Neutrophil (primary cell): ENCODE measurements at regions not wholly inside any gene's neighbourhood (a gene's known extent, or its start where the extent isn't known, plus 50 kb on each side); places are given as distances from the start of the nearest gene placed in this dataset.

Experiments
- H3K27ac ChIP-seq: fragments of 200-600 bp; sonication (generic); 2 replicates; pipeline ENCODE4 v1.5.1; 2016; ENCODE audit warnings: mild to moderate bottlenecking, moderate library complexity
- H3K27me3 ChIP-seq: fragments of 200-600 bp; sonication (generic); 2 replicates; pipeline ENCODE4 v1.6.0; 2016; ENCODE audit warnings: mild to moderate bottlenecking
- H3K36me3 ChIP-seq: fragments of 200-600 bp; sonication (generic); 2 replicates; pipeline ENCODE4 v1.5.1; 2017
- H3K4me1 ChIP-seq, 2 experiments: fragments of 200-600 bp in 1 of 2; sonication (generic) in 1 of 2; 1 replicate in 1 of 2; 2 replicates in 1 of 2; pipeline versions ENCODE4 v1.5.1 to v1.6.1; 2013 to 2016; ENCODE audit warnings: low read depth in 1 of 2, low read length in 1 of 2, mild to moderate bottlenecking in 1 of 2, moderate library complexity in 1 of 2; ENCODE audit not compliant: control insufficient read depth in 1 of 2, insufficient read depth in 1 of 2
- H3K4me3 ChIP-seq, 2 experiments: fragments of 200-600 bp in 1 of 2; sonication (generic) in 1 of 2; 1 replicate in 1 of 2; 2 replicates in 1 of 2; pipeline ENCODE4 v1.5.1; 2013 to 2016; ENCODE audit warnings: low read depth in 1 of 2, low read length in 1 of 2, mild to moderate bottlenecking in 1 of 2, moderate library complexity in 1 of 2
- H3K9me3 ChIP-seq: fragments of 200-600 bp; sonication (generic); 2 replicates; pipeline ENCODE4 v1.5.1; 2016
- TF ChIP-seq, protein P1 (sequence below): fragments of 200-600 bp; sonication (generic); IDR thresholded peaks from 2 replicates; pipeline ENCODE4 v1.5.1; 2016; ENCODE audit warnings: antibody characterized with exemption

DNA sequence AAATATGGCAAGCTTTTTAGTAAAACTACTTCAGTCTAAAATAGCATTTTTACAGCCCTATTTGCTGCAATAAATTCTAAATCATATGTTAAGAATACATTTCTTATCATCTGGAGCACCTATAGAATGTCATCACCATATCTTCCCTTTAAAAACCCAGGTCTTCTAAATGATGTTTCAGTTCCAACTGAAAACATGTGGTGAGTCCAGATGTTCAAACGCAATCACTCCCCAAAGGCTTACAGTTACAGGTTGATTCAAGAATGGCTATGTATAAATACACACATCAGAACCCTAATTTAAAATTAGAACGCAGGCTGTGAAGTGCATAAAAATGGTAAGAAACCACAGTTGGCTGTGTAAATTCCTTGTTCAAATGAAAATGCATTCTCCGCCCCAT lies 796.3 kb downstream of the MAT2B start:
- no peaks in the 10 kb centered on the region for H3K4me1 ChIP-seq
- H3K27me3 ChIP-seq, result no peaks in the 10 kb centered on the region
- H3K27ac ChIP-seq, result no peak overlapping the region
- no peaks in the 10 kb centered on the region for H3K36me3 ChIP-seq
- H3K9me3 ChIP-seq, result no peaks in the 10 kb centered on the region
- TF ChIP-seq, protein P1, sequence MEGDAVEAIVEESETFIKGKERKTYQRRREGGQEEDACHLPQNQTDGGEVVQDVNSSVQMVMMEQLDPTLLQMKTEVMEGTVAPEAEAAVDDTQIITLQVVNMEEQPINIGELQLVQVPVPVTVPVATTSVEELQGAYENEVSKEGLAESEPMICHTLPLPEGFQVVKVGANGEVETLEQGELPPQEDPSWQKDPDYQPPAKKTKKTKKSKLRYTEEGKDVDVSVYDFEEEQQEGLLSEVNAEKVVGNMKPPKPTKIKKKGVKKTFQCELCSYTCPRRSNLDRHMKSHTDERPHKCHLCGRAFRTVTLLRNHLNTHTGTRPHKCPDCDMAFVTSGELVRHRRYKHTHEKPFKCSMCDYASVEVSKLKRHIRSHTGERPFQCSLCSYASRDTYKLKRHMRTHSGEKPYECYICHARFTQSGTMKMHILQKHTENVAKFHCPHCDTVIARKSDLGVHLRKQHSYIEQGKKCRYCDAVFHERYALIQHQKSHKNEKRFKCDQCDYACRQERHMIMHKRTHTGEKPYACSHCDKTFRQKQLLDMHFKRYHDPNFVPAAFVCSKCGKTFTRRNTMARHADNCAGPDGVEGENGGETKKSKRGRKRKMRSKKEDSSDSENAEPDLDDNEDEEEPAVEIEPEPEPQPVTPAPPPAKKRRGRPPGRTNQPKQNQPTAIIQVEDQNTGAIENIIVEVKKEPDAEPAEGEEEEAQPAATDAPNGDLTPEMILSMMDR, result no peak
- no peak overlapping the region for H3K4me3 ChIP-seq

DNA sequence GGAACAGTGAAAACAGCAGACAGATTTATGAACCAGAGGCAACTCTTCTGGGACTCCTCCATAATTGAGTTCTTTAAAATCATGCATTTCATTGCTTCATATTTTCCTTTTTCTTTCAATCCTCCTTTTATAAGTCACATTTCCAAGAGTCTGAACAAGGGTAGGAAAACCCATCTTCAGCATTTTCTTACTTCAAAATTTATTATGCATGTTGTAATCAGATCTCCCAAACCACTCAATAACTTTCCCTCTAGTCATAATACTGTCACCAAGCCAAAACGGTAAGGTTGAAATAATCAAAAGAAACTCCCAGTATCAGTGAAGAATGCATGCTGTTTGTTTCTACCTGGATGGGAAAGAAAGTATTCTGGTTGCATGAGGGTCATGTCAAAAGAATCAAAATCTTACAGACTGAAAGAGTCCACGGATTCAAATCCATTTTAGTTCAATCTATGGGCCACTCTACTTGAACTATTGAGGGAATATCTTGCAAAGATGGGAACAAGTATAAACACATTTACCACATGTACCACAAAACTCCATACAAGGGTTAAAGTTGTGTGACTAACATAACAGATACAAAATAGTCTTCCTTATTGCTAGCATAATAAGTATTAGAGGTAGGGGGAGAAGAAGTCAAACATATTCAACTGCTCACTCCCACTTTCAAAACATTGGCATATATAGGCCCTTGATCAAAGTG lies 797.3 kb downstream of the MAT2B start:
- no peak overlapping the region for H3K27ac ChIP-seq
- H3K27me3 ChIP-seq, result no peaks in the 10 kb centered on the region
- no peaks in the 10 kb centered on the region for H3K4me1 ChIP-seq
- no peak overlapping the region for H3K4me3 ChIP-seq
- TF ChIP-seq, protein P1, result no peak
- H3K9me3 ChIP-seq, result no peaks in the 10 kb centered on the region
- H3K36me3 ChIP-seq, result no peaks in the 10 kb centered on the region

DNA sequence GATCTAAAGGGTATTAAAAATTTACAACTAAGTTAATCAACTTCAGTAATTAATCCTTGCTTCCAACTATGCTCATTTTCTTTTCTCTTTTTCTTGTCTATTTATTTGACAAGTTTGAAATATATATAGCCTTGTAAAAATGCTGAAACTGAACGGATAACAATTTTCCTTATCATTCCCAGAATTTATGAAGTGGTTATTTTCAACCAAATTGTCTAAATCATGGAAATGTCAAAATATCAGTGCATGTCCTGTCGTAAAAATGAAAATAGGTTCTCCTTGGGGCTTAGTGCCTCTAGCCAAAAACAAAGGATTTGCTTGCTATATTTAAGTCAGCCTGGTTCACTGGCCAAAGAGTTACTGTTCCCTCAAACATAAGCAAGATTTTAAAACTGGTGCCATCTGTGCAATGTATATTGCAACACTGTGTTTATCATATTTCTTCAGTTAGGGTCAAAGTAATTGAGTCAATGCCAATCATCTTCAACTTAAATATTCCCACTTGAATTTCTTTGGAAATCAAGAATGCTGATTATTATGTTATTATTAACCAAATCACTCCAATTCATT lies 798.3 kb downstream of the MAT2B start:
- no peaks in the 10 kb centered on the region for H3K27me3 ChIP-seq
- H3K9me3 ChIP-seq, result no peaks in the 10 kb centered on the region
- no peaks in the 10 kb centered on the region for H3K36me3 ChIP-seq
- H3K4me3 ChIP-seq, result no peak overlapping the region
- H3K27ac ChIP-seq, result no peak overlapping the region
- TF ChIP-seq, protein P1, result no peak
- H3K4me1 ChIP-seq, result no peaks in the 10 kb centered on the region

DNA sequence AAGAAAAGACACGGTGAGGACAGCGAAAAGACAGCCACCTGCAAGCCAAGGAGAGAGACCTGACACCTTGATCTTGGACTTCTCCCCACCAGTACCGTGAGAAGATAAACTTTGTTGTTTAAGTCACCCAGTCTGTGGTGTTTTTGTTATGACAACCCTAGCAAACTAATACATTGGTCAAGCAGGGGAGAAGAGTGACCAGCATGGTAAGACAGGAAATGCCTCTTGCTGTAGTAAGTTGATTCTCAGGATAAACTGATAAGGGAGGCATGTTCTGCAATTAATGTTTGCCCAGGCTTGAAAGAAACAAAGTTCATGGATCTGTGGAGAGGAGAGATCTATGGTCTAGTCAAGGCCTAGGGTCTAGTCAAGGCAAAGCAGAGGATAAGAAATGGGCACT lies 801.2 kb downstream of the MAT2B start:
- Histone ChIP-seq H3K4me1 (no peaks in the 10 kb centered on the region), H3K36me3 (no peaks in the 10 kb centered on the region), H3K4me3 (no peak overlapping the region), H3K9me3 (no peaks in the 10 kb centered on the region), H3K27me3 (no peaks in the 10 kb centered on the region), H3K27ac (no peak overlapping the region)
- TF ChIP-seq, protein P1, result no peak

DNA sequence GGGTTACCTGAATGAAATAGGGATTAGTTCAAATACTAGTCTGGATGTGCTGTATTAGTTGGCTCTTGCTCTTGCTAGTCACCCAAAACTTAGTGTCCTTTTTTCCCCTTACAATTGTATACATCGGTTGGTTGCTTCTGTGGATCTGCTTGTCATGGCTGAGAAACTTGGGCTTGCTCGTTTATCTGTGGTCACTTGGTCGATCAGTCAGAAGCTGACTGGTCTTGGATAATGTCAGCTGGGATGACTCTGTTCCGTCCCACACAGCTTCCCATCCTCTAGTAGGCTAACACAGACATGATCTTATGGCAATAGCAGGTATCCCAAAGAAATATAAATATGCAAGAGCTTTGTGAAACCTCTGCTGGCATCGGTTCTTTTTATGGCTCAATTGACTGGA lies 807.4 kb downstream of the MAT2B start:
- Histone ChIP-seq H3K9me3 (no peaks in the 10 kb centered on the region), H3K4me1 (no peaks in the 10 kb centered on the region), H3K27ac (no peak overlapping the region), H3K36me3 (no peaks in the 10 kb centered on the region), H3K27me3 (no peaks in the 10 kb centered on the region), H3K4me3 (no peak overlapping the region)
- TF ChIP-seq, protein P1, result no peak
